GM06990 (cell line): ENCODE measurements at regions not wholly inside any gene's neighbourhood (a gene's known extent, or its start where the extent isn't known, plus 50 kb on each side); places are given as distances from the start of the nearest gene placed in this dataset.

Experiments
- DNase-seq: peaks from one replicate; pipeline ENCODE4 v3.0.0-alpha.2; 2011; ENCODE audit not compliant: insufficient read length; ENCODE audit errors: extremely low read depth
- H3K27me3 ChIP-seq: replicated peaks from 2 replicates; pipeline ENCODE4 v1.6.0; 2011; ENCODE audit warnings: low read length; ENCODE audit not compliant: control insufficient read depth, insufficient read depth
- H3K36me3 ChIP-seq: 2 replicates; pipeline ENCODE4 v1.5.1; 2011; ENCODE audit warnings: low read length; ENCODE audit not compliant: control insufficient read depth, insufficient read depth
- H3K4me3 ChIP-seq: replicated peaks from 2 replicates; pipeline ENCODE4 v1.5.1; 2011; ENCODE audit warnings: low read depth, mild to moderate bottlenecking, control low read depth, low read length
- CTCF ChIP-seq: IDR thresholded peaks from 2 replicates; pipeline ENCODE4 v1.5.1; 2011; ENCODE audit warnings: low read length, control low read depth, mild to moderate bottlenecking, inconsistent platforms; ENCODE audit not compliant: insufficient read depth, poor library complexity, severe bottlenecking

- no peak for DNase-seq
- TF ChIP-seq CTCF: no peak
- H3K4me3 ChIP-seq: no peak overlapping the region
- H3K27me3 ChIP-seq: no peaks in the 10 kb centered on the region
- H3K36me3 ChIP-seq: no peaks in the 10 kb centered on the region
These were observed 198.2 kb upstream of the SOX1 start for GRCh38 chr13:111868716-111869115.

- H3K27me3 ChIP-seq: no peaks in the 10 kb centered on the region
- no peak for TF ChIP-seq CTCF
- DNase-seq: no peak
- no peaks in the 10 kb centered on the region for H3K36me3 ChIP-seq
- no peak overlapping the region for H3K4me3 ChIP-seq
These were observed 194.3 kb upstream of the SOX1 start for GRCh38 chr13:111872475-111873150.

- no peak for TF ChIP-seq CTCF
- Histone ChIP-seq H3K27me3 (no peaks in the 10 kb centered on the region), H3K4me3 (no peak overlapping the region), H3K36me3 (no peaks in the 10 kb centered on the region)
- DNase-seq: no peak
These were observed 193.2 kb upstream of the SOX1 start for GRCh38 chr13:111873676-111874178.

GRCh38 chr13:111874981-111875380 is 192.0 kb upstream of the SOX1 start:
- no peak overlapping the region for H3K4me3 ChIP-seq
- DNase-seq: no peak
- H3K36me3 ChIP-seq: no peaks in the 10 kb centered on the region
- no peaks in the 10 kb centered on the region for H3K27me3 ChIP-seq
- TF ChIP-seq CTCF: no peak

- no peaks in the 10 kb centered on the region for H3K27me3 ChIP-seq
- no peak for TF ChIP-seq CTCF
- H3K4me3 ChIP-seq: no peak overlapping the region
- DNase-seq: no peak
- no peaks in the 10 kb centered on the region for H3K36me3 ChIP-seq
These were observed 191.0 kb upstream of the SOX1 start for GRCh38 chr13:111875915-111876314.

- no peaks in the 10 kb centered on the region for H3K27me3 ChIP-seq
- no peaks in the 10 kb centered on the region for H3K36me3 ChIP-seq
- no peak for TF ChIP-seq CTCF
- no peak overlapping the region for H3K4me3 ChIP-seq
- no peak for DNase-seq
These were observed 190.4 kb upstream of the SOX1 start for GRCh38 chr13:111876506-111876905.
